IMR-90 (cell line): ENCODE measurements at regions not wholly inside any gene's neighbourhood (a gene's known extent, or its start where the extent isn't known, plus 50 kb on each side); places are given as distances from the start of the nearest gene placed in this dataset.

Experiments
- ATAC-seq: fragments of 200-7000 bp; cut with Tn5 transposase; 2 replicates; pipeline ENCODE4 v1.9.1; 2020; ENCODE audit warnings: low read depth, mild to moderate bottlenecking, moderate library complexity
- BruUV-seq: library from RNA; stranded (reverse); fragments of 400-500 nt; replicated peaks from 2 replicates; lab custom pipeline; 2021; lab: Mats Ljungman, UMichigan
- CTCF ChIA-PET: fragments of 300-600 bp; formaldehyde crosslinking; extraction: SDS; loops from one replicate; lab custom pipeline; 2021; ENCODE audit warnings: antibody characterized with exemption; lab: Yijun Ruan, JAX
- POLR2A ChIA-PET: fragments of 300-600 bp; sonication (Branson Sonifier 250); formaldehyde crosslinking; loops from one replicate; lab custom pipeline; 2022; ENCODE audit warnings: antibody characterized with exemption; ENCODE audit not compliant: unreplicated experiment; lab: Charles Lee
- DNase-seq: peaks from one replicate; pipeline ENCODE4 v3.0.0; 2013
- H2AFZ ChIP-seq: replicated peaks from 2 replicates; pipeline ENCODE3; 2013; ENCODE audit warnings: low read length, mild to moderate bottlenecking; ENCODE audit not compliant: poor library complexity
- H2AK5ac ChIP-seq: 2 replicates; pipeline ENCODE4 v1.6.1; 2013; ENCODE audit warnings: low read depth, low read length, inconsistent platforms
- H2AK9ac ChIP-seq: replicated peaks from 2 replicates; pipeline ENCODE3; 2013; ENCODE audit warnings: mild to moderate bottlenecking, low read depth, low read length, moderate library complexity; ENCODE audit not compliant: poor library complexity
- H2BK120ac ChIP-seq: 2 replicates; pipeline ENCODE4 v1.6.1; 2013; ENCODE audit warnings: low read depth, low read length, inconsistent platforms
- H2BK15ac ChIP-seq: 3 replicates; pipeline ENCODE4 v1.6.1; 2013; ENCODE audit warnings: low read depth, low read length, inconsistent platforms
- H2BK20ac ChIP-seq: 2 replicates; pipeline ENCODE4 v1.6.1; 2013; ENCODE audit warnings: low read depth, mild to moderate bottlenecking, inconsistent platforms, low read length, moderate library complexity
- H2BK5ac ChIP-seq: 2 replicates; pipeline ENCODE4 v1.6.1; 2013; ENCODE audit warnings: mild to moderate bottlenecking, low read depth, low read length, inconsistent platforms; ENCODE audit not compliant: poor library complexity, severe bottlenecking
- H3K14ac ChIP-seq: replicated peaks from 2 replicates; pipeline ENCODE4 v1.6.1; 2013; ENCODE audit warnings: low read depth, low read length, inconsistent platforms
- H3K18ac ChIP-seq: 2 replicates; pipeline ENCODE4 v1.6.1; 2013; ENCODE audit warnings: low read depth, low read length, control low read depth
- H3K23ac ChIP-seq: 2 replicates; pipeline ENCODE4 v1.6.1; 2013; ENCODE audit warnings: low read depth, low read length, inconsistent platforms
- H3K27ac ChIP-seq: 2 replicates; pipeline ENCODE4 v1.5.1; 2013; ENCODE audit warnings: mild to moderate bottlenecking, control low read depth, low read length; ENCODE audit not compliant: insufficient read depth
- H3K27me3 ChIP-seq: 2 replicates; pipeline ENCODE4 v1.6.1; 2013; ENCODE audit warnings: low read length; ENCODE audit not compliant: control insufficient read depth, insufficient read depth
- H3K36me3 ChIP-seq: 2 replicates; pipeline ENCODE4 v1.6.1; 2013; ENCODE audit warnings: low read length, mixed read lengths; ENCODE audit not compliant: control insufficient read depth, insufficient read depth
- H3K4ac ChIP-seq: 2 replicates; pipeline ENCODE4 v1.6.1; 2013; ENCODE audit warnings: low read depth, low read length, inconsistent platforms
- H3K4me1 ChIP-seq: 2 replicates; pipeline ENCODE4 v1.6.1; 2013; ENCODE audit warnings: low read length, mixed read lengths; ENCODE audit not compliant: control insufficient read depth, insufficient read depth
- H3K4me2 ChIP-seq: 2 replicates; pipeline ENCODE4 v1.6.1; 2013; ENCODE audit warnings: low read depth, mild to moderate bottlenecking, control low read depth, low read length, moderate library complexity
- H3K4me3 ChIP-seq: 2 replicates; pipeline ENCODE4 v1.5.1; 2013; ENCODE audit warnings: low read depth, mild to moderate bottlenecking, control low read depth, low read length, moderate library complexity; ENCODE audit not compliant: insufficient read depth
- H3K56ac ChIP-seq: 2 replicates; pipeline ENCODE4 v1.6.1; 2013; ENCODE audit warnings: low read length, inconsistent platforms; ENCODE audit not compliant: insufficient read depth; ENCODE audit errors: extremely low read depth
- H3K79me1 ChIP-seq, 2 experiments: 2 replicates each; pipeline ENCODE4 v1.6.1; 2013; ENCODE audit warnings: low read length in 2 of 2, inconsistent platforms in 1 of 2, low read depth in 1 of 2
- H3K9ac ChIP-seq: 2 replicates; pipeline ENCODE4 v1.6.1; 2013; ENCODE audit warnings: low read depth, low read length, control low read depth
- H3K9me1 ChIP-seq: 2 replicates; pipeline ENCODE4 v1.6.1; 2013; ENCODE audit warnings: low read length, inconsistent platforms; ENCODE audit not compliant: insufficient read depth
- H3K9me3 ChIP-seq: 2 replicates; pipeline ENCODE4 v1.6.1; 2013; ENCODE audit warnings: low read length; ENCODE audit not compliant: control insufficient read depth, insufficient read depth
- H4K20me1 ChIP-seq: 2 replicates; pipeline ENCODE4 v1.6.1; 2013; ENCODE audit warnings: low read length, inconsistent platforms; ENCODE audit not compliant: insufficient read depth
- H4K5ac ChIP-seq: 2 replicates; pipeline ENCODE4 v1.6.1; 2013; ENCODE audit warnings: mild to moderate bottlenecking, low read depth, low read length, control low read depth
- H4K8ac ChIP-seq, 2 experiments: 2 replicates each; pipeline ENCODE4 v1.6.1; 2013; ENCODE audit warnings: low read depth in 2 of 2, low read length in 2 of 2, control low read depth in 1 of 2, inconsistent platforms in 1 of 2
- H4K91ac ChIP-seq: 2 replicates; pipeline ENCODE4 v1.6.1; 2013; ENCODE audit warnings: low read depth, low read length, inconsistent platforms; ENCODE audit not compliant: insufficient read depth
- BHLHE40 ChIP-seq: fragments of 150-350 bp; IDR thresholded peaks from 2 replicates; pipeline ENCODE4 v1.6.1; 2016; ENCODE audit warnings: mild to moderate bottlenecking, low read depth, low read length
- CEBPB ChIP-seq: IDR thresholded peaks from 2 replicates; pipeline ENCODE4 v1.6.1; 2012; ENCODE audit warnings: low read depth, low read length, improper control_type of control experiment
- NFE2L2 ChIP-seq: fragments of 150-350 bp; IDR thresholded peaks from 2 replicates; pipeline ENCODE4 v1.6.1; 2016; ENCODE audit warnings: low read depth, mild to moderate bottlenecking, low read length
- POLR2A ChIP-seq: IDR thresholded peaks from 2 replicates; pipeline ENCODE4 v1.6.1; 2012; ENCODE audit warnings: mild to moderate bottlenecking, low read depth, low read length
- RCOR1 ChIP-seq: IDR thresholded peaks from 2 replicates; pipeline ENCODE4 v1.6.1; 2012; ENCODE audit warnings: mild to moderate bottlenecking, low read length, improper control_type of control experiment; ENCODE audit not compliant: insufficient replicate concordance
- USF2 ChIP-seq: fragments of 150-350 bp; IDR thresholded peaks from 2 replicates; pipeline ENCODE4 v1.6.1; 2017; ENCODE audit warnings: mild to moderate bottlenecking, antibody characterized with exemption, low read length, low read depth
- WGBS, 2 experiments: methylation state at CpG; one replicate each; pipeline versions ENCODE4 v1.1.5 to v1.1.7; 2013; ENCODE audit warnings: missing lambda C conversion rate in 2 of 2; ENCODE audit not compliant: insufficient read length in 1 of 2; ENCODE audit errors: extremely low coverage in 2 of 2; 5-methylcytosine and 5-hydroxymethylcytosine counted together
- dilution Hi-C: fragments of 300-500 bp; cut with HindIII; formaldehyde crosslinking; loops from one replicate; pipeline ENCODE4 v1.14.3; 2018; ENCODE audit warnings: low sequenced_read_pairs; ENCODE audit not compliant: unreplicated experiment
- in situ Hi-C: fragments of 300-500 bp; cut with MboI; formaldehyde crosslinking; loops from 3 replicates; pipeline ENCODE4 v1.14.3; 2019; ENCODE audit warnings: low sequenced_read_pairs, inconsistent platforms, mixed read lengths
- intact Hi-C: fragments of 100-400 bp; cut with micrococcal nuclease; formaldehyde crosslinking; loops from 2 replicates; pipeline ENCODE4 v1.10.0; 2022

- H2BK20ac ChIP-seq: no peak overlapping the region
- no peak overlapping the region for H3K4ac ChIP-seq
- no peak overlapping the region for H3K23ac ChIP-seq
- no peak overlapping the region for H2BK15ac ChIP-seq
- TF ChIP-seq RCOR1: no peak
- no peak for TF ChIP-seq NFE2L2
- TF ChIP-seq POLR2A: no peak
- TF ChIP-seq USF2: no peak
- TF ChIP-seq BHLHE40: no peak
- no peak for TF ChIP-seq CEBPB
- H4K91ac ChIP-seq: no peak overlapping the region
- H3K56ac ChIP-seq: no peak overlapping the region
- ChIA-PET CTCF (interaction anchor here (0.5 kb wide), 1 partner anchor 58 kb away, joined by 4 read pairs; no protein-coding TSS in a partner anchor), POLR2A (no interaction called here)
- DNase-seq (no peak), ATAC-seq (no peak)
- no peak overlapping the region for H3K14ac ChIP-seq
- H3K79me1 ChIP-seq: no peaks in the 10 kb centered on the region
- H3K4me3 ChIP-seq: no peak overlapping the region
- no peak overlapping the region for H3K27ac ChIP-seq
- dilution Hi-C loops: no loop called here
- in situ Hi-C loops: no loop called here
- WGBS, 2 experiments: 35% methylated on average over 5 of the region's 20 CpGs; no CpG with 5 or more reads in 1 of the 2 experiments
- intact Hi-C loops: no loop called here
- no peaks in the 10 kb centered on the region for H3K36me3 ChIP-seq
- H3K9ac ChIP-seq: no peak overlapping the region
- no TSS peak for BruUV-seq
- no peak overlapping the region for H2BK5ac ChIP-seq
- peaks cover 5% of the 10 kb centered on the region for H3K27me3 ChIP-seq
- no peaks in the 10 kb centered on the region for H3K9me1 ChIP-seq
- H3K9me3 ChIP-seq: peaks cover 9% of the 10 kb centered on the region
- no peak overlapping the region for H2AK9ac ChIP-seq
- no peak overlapping the region for H2AFZ ChIP-seq
- H4K8ac ChIP-seq: no peak overlapping the region
- H4K20me1 ChIP-seq: peaks cover 7% of the 10 kb centered on the region
- no peak overlapping the region for H2BK120ac ChIP-seq
- no peak overlapping the region for H3K4me2 ChIP-seq
- H3K4me1 ChIP-seq: no peaks in the 10 kb centered on the region
- no peak overlapping the region for H4K5ac ChIP-seq
- no peak overlapping the region for H2AK5ac ChIP-seq
- no peak overlapping the region for H3K18ac ChIP-seq
Measured at GRCh38 chr11:70625582-70626518, 227.5 kb downstream of the CTTN start.
